GM23338 (cell line): ENCODE measurements at regions not wholly inside any gene's neighbourhood (a gene's known extent, or its start where the extent isn't known, plus 50 kb on each side); places are given as distances from the start of the nearest gene placed in this dataset.

ENCODE experiments used
- ATAC-seq: fragments of 200-7000 bp; cut with Tn5 transposase; 3 replicates; pipeline ENCODE4 v1.9.1; 2020
- DNase-seq: peaks from one replicate; pipeline ENCODE4 v3.0.0-alpha.2; 2015; ENCODE audit warnings: low spot score
- H2AFZ ChIP-seq: fragments of 200-600 bp; sonication (generic); 2 replicates; pipeline ENCODE4 v1.8.0; 2016; ENCODE audit warnings: antibody characterized with exemption, mild to moderate bottlenecking, moderate library complexity
- H3F3A ChIP-seq: fragments of 200-600 bp; sonication (generic); replicated peaks from 2 replicates; pipeline ENCODE4 v1.8.0; 2017; ENCODE audit warnings: antibody characterized with exemption, mixed run types, low read depth
- H3K27ac ChIP-seq: fragments of 200-600 bp; sonication (generic); 2 replicates; pipeline ENCODE4 v1.6.1; 2016; ENCODE audit warnings: low read depth
- H3K27me3 ChIP-seq: fragments of 200-600 bp; sonication (generic); 2 replicates; pipeline ENCODE4 v1.8.0; 2016; ENCODE audit warnings: mild to moderate bottlenecking, mixed run types, moderate library complexity; ENCODE audit not compliant: insufficient read depth
- H3K36me3 ChIP-seq: fragments of 200-600 bp; sonication (generic); 2 replicates; pipeline ENCODE4 v1.8.0; 2016; ENCODE audit warnings: mild to moderate bottlenecking; ENCODE audit not compliant: insufficient read depth
- H3K4me1 ChIP-seq: fragments of 200-600 bp; sonication (generic); 2 replicates; pipeline ENCODE4 v1.8.0; 2016; ENCODE audit warnings: mild to moderate bottlenecking, moderate library complexity; ENCODE audit not compliant: insufficient read depth
- H3K4me2 ChIP-seq: fragments of 200-600 bp; sonication (generic); 2 replicates; pipeline ENCODE4 v1.7.1; 2017; ENCODE audit warnings: mixed run types
- H3K4me3 ChIP-seq: fragments of 200-600 bp; sonication (generic); 2 replicates; pipeline ENCODE4 v1.6.1; 2016; ENCODE audit warnings: mixed run types
- H3K79me2 ChIP-seq: fragments of 200-600 bp; sonication (generic); replicated peaks from 2 replicates; pipeline ENCODE4 v1.8.0; 2017; ENCODE audit warnings: mild to moderate bottlenecking; ENCODE audit not compliant: insufficient read depth
- H3K9me2 ChIP-seq: fragments of 200-600 bp; sonication (generic); 2 replicates; pipeline ENCODE4 v1.8.0; 2017; ENCODE audit not compliant: insufficient read depth
- H4K20me1 ChIP-seq: fragments of 200-600 bp; sonication (generic); replicated peaks from 2 replicates; pipeline ENCODE4 v1.8.0; 2017; ENCODE audit warnings: mild to moderate bottlenecking; ENCODE audit not compliant: insufficient read depth
- H3K27ac Mint-ChIP-seq: 2 replicates; pipeline ENCODE4 v1.8.0; 2020; ENCODE audit warnings: inconsistent platforms, mild to moderate bottlenecking, moderate library complexity, mixed read lengths
- H3K27me3 Mint-ChIP-seq: 3 replicates; pipeline ENCODE4 v1.8.0; 2022; ENCODE audit warnings: low read depth, mild to moderate bottlenecking, moderate library complexity, mixed read lengths, inconsistent platforms; ENCODE audit not compliant: insufficient read depth, poor library complexity
- H3K36me3 Mint-ChIP-seq: 3 replicates; pipeline ENCODE4 v1.8.0; 2021; ENCODE audit warnings: low read depth, mild to moderate bottlenecking, inconsistent platforms, moderate library complexity, mixed read lengths
- H3K4me1 Mint-ChIP-seq: 3 replicates; pipeline ENCODE4 v1.8.0; 2020; ENCODE audit warnings: mild to moderate bottlenecking, inconsistent platforms, mixed read lengths
- H3K4me3 Mint-ChIP-seq: 3 replicates; pipeline ENCODE4 v1.8.0; 2021; ENCODE audit warnings: moderate library complexity, mild to moderate bottlenecking, inconsistent platforms, mixed read lengths
- H3K9me3 Mint-ChIP-seq: 3 replicates; pipeline ENCODE4 v1.8.0; 2020; ENCODE audit warnings: moderate library complexity, mild to moderate bottlenecking, inconsistent platforms, mixed read lengths
- CREB1 ChIP-seq: fragments of 250-450 bp; sonication (Bioruptor Pico); IDR thresholded peaks from 2 replicates; pipeline ENCODE4 v1.5.0; 2020; ENCODE audit warnings: low read depth, mild to moderate bottlenecking, moderate library complexity
- EZH2 ChIP-seq: fragments of 200-600 bp; sonication (generic); IDR thresholded peaks from one replicate; pipeline ENCODE4 v1.8.0; 2017; ENCODE audit warnings: antibody characterized with exemption, mild to moderate bottlenecking, low read depth; ENCODE audit not compliant: unreplicated experiment
- EZH2phosphoT487 ChIP-seq: fragments of 200-600 bp; sonication (generic); IDR thresholded peaks from one replicate; pipeline ENCODE4 v1.8.1; 2018; ENCODE audit warnings: antibody characterized with exemption; ENCODE audit not compliant: unreplicated experiment
- JUNB ChIP-seq: IDR thresholded peaks from one replicate; pipeline ENCODE4 v1.6.1; 2016; ENCODE audit warnings: antibody characterized with exemption; ENCODE audit not compliant: unreplicated experiment
- NANOG ChIP-seq: IDR thresholded peaks from 2 replicates; pipeline ENCODE4 v1.6.1; 2016; ENCODE audit warnings: antibody characterized with exemption, borderline replicate concordance
- POLR2AphosphoS5 ChIP-seq: IDR thresholded peaks from 2 replicates; pipeline ENCODE4 v1.6.1; 2016; ENCODE audit warnings: antibody characterized with exemption, low read depth
- STAT1 ChIP-seq: IDR thresholded peaks from one replicate; pipeline ENCODE4 v1.6.1; 2016; ENCODE audit warnings: antibody characterized with exemption; ENCODE audit not compliant: unreplicated experiment
- TF ChIP-seq, protein P1 (sequence below): fragments of 250-450 bp; sonication (Bioruptor Pico); IDR thresholded peaks from 2 replicates; pipeline ENCODE4 v1.5.0; 2020; ENCODE audit warnings: mild to moderate bottlenecking, moderate library complexity
- TF ChIP-seq, protein P2 (sequence below), 2 experiments: fragments of 200-600 bp in 1 of 2; sonication (generic) in 1 of 2; conservative IDR thresholded peaks; 2 replicates each; pipeline versions ENCODE4 v1.5.1 to v1.6.1; 2016 to 2017; ENCODE audit warnings: antibody characterized with exemption in 2 of 2, low read depth in 2 of 2, mild to moderate bottlenecking in 2 of 2, moderate library complexity in 1 of 2
- TF ChIP-seq, protein P3 (sequence below): IDR thresholded peaks from one replicate; pipeline ENCODE4 v1.6.1; 2018; ENCODE audit warnings: antibody characterized with exemption; ENCODE audit not compliant: unreplicated experiment

DNA sequence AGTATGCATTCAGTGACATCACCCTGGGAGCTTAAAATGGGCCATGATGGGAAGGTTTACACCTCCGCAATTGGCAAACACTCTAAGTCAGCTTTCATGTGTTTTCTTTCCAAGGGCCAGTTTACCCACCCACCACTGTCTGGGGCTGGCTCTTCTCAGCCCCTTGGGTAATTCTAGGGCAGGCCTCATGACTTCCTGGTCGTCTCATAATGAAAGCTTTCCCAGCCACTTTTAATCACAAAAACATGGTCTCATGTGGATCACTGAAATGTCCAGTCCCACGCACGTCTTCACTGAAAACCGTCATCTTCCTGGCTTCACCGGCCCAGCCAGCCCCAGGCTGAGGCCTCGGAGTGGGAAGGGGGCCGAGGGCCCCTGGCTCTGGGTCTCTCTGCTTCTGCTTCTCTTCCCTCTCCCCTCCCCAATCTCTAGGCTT lies 58.5 kb upstream of the ANO1 start:
- TF ChIP-seq STAT1 (no peak), POLR2AphosphoS5 (no peak), NANOG (no peak), EZH2 (no peak), EZH2phosphoT487 (no peak), JUNB (no peak), CREB1 (CRISPR knock-in tag) (no peak)
- TF ChIP-seq, protein P1, sequence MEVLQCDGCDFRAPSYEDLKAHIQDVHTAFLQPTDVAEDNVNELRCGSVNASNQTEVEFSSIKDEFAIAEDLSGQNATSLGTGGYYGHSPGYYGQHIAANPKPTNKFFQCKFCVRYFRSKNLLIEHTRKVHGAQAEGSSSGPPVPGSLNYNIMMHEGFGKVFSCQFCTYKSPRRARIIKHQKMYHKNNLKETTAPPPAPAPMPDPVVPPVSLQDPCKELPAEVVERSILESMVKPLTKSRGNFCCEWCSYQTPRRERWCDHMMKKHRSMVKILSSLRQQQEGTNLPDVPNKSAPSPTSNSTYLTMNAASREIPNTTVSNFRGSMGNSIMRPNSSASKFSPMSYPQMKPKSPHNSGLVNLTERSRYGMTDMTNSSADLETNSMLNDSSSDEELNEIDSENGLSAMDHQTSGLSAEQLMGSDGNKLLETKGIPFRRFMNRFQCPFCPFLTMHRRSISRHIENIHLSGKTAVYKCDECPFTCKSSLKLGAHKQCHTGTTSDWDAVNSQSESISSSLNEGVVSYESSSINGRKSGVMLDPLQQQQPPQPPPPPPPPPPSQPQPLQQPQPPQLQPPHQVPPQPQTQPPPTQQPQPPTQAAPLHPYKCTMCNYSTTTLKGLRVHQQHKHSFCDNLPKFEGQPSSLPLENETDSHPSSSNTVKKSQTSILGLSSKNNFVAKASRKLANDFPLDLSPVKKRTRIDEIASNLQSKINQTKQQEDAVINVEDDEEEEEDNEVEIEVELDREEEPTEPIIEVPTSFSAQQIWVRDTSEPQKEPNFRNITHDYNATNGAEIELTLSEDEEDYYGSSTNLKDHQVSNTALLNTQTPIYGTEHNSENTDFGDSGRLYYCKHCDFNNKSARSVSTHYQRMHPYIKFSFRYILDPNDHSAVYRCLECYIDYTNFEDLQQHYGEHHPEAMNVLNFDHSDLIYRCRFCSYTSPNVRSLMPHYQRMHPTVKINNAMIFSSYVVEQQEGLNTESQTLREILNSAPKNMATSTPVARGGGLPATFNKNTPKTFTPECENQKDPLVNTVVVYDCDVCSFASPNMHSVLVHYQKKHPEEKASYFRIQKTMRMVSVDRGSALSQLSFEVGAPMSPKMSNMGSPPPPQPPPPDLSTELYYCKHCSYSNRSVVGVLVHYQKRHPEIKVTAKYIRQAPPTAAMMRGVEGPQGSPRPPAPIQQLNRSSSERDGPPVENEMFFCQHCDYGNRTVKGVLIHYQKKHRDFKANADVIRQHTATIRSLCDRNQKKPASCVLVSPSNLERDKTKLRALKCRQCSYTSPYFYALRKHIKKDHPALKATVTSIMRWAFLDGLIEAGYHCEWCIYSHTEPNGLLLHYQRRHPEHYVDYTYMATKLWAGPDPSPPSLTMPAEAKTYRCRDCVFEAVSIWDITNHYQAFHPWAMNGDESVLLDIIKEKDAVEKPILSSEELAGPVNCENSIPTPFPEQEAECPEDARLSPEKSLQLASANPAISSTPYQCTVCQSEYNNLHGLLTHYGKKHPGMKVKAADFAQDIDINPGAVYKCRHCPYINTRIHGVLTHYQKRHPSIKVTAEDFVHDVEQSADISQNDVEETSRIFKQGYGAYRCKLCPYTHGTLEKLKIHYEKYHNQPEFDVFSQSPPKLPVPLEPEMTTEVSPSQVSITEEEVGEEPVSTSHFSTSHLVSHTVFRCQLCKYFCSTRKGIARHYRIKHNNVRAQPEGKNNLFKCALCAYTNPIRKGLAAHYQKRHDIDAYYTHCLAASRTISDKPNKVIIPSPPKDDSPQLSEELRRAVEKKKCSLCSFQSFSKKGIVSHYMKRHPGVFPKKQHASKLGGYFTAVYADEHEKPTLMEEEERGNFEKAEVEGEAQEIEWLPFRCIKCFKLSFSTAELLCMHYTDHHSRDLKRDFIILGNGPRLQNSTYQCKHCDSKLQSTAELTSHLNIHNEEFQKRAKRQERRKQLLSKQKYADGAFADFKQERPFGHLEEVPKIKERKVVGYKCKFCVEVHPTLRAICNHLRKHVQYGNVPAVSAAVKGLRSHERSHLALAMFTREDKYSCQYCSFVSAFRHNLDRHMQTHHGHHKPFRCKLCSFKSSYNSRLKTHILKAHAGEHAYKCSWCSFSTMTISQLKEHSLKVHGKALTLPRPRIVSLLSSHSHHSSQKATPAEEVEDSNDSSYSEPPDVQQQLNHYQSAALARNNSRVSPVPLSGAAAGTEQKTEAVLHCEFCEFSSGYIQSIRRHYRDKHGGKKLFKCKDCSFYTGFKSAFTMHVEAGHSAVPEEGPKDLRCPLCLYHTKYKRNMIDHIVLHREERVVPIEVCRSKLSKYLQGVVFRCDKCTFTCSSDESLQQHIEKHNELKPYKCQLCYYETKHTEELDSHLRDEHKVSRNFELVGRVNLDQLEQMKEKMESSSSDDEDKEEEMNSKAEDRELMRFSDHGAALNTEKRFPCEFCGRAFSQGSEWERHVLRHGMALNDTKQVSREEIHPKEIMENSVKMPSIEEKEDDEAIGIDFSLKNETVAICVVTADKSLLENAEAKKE, result no peak
- TF ChIP-seq, protein P2, sequence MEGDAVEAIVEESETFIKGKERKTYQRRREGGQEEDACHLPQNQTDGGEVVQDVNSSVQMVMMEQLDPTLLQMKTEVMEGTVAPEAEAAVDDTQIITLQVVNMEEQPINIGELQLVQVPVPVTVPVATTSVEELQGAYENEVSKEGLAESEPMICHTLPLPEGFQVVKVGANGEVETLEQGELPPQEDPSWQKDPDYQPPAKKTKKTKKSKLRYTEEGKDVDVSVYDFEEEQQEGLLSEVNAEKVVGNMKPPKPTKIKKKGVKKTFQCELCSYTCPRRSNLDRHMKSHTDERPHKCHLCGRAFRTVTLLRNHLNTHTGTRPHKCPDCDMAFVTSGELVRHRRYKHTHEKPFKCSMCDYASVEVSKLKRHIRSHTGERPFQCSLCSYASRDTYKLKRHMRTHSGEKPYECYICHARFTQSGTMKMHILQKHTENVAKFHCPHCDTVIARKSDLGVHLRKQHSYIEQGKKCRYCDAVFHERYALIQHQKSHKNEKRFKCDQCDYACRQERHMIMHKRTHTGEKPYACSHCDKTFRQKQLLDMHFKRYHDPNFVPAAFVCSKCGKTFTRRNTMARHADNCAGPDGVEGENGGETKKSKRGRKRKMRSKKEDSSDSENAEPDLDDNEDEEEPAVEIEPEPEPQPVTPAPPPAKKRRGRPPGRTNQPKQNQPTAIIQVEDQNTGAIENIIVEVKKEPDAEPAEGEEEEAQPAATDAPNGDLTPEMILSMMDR (conservative IDR thresholded peaks at IDR 0.05; ENCODE audit: low read depth in 2 of 2), result no peak
- TF ChIP-seq, protein P3, sequence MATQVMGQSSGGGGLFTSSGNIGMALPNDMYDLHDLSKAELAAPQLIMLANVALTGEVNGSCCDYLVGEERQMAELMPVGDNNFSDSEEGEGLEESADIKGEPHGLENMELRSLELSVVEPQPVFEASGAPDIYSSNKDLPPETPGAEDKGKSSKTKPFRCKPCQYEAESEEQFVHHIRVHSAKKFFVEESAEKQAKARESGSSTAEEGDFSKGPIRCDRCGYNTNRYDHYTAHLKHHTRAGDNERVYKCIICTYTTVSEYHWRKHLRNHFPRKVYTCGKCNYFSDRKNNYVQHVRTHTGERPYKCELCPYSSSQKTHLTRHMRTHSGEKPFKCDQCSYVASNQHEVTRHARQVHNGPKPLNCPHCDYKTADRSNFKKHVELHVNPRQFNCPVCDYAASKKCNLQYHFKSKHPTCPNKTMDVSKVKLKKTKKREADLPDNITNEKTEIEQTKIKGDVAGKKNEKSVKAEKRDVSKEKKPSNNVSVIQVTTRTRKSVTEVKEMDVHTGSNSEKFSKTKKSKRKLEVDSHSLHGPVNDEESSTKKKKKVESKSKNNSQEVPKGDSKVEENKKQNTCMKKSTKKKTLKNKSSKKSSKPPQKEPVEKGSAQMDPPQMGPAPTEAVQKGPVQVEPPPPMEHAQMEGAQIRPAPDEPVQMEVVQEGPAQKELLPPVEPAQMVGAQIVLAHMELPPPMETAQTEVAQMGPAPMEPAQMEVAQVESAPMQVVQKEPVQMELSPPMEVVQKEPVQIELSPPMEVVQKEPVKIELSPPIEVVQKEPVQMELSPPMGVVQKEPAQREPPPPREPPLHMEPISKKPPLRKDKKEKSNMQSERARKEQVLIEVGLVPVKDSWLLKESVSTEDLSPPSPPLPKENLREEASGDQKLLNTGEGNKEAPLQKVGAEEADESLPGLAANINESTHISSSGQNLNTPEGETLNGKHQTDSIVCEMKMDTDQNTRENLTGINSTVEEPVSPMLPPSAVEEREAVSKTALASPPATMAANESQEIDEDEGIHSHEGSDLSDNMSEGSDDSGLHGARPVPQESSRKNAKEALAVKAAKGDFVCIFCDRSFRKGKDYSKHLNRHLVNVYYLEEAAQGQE, result no peak
- Histone ChIP-seq H3K27ac (no peak overlapping the region), H3K36me3 (no peaks in the 10 kb centered on the region), H3K4me1 (no peaks in the 10 kb centered on the region), H2AFZ (no peak overlapping the region), H3K9me2 (peaks cover 2% of the 10 kb centered on the region; the same call in 1 of the 2 replicates), H3K79me2 (no peaks in the 10 kb centered on the region), H3K4me2 (no peak overlapping the region), H4K20me1 (no peaks in the 10 kb centered on the region), H3K27me3 (no peaks in the 10 kb centered on the region), H3F3A (no peaks in the 10 kb centered on the region), H3K4me3 (no peak overlapping the region)
- no peaks in the 10 kb centered on the region for H3K4me1 Mint-ChIP-seq
- H3K9me3 Mint-ChIP-seq, result no peaks in the 10 kb centered on the region
- H3K27ac Mint-ChIP-seq, result no peak overlapping the region
- no peaks in the 10 kb centered on the region for H3K36me3 Mint-ChIP-seq
- peaks cover 4% of the 10 kb centered on the region for H3K27me3 Mint-ChIP-seq
- DNase-seq (no peak), ATAC-seq (no peak)
- H3K4me3 Mint-ChIP-seq, result no peak overlapping the region
